ENCODE measurements at regions not wholly inside any gene's neighbourhood (a gene's known extent, or its start where the extent isn't known, plus 50 kb on each side); places are given as distances from the start of the nearest gene placed in this dataset.

GRCh38 chr1:29828526-29829447 is 592.5 kb downstream of the PTPRU start:
- DNase-seq (ENCODE audit: low read depth, low spot score) = no peak

GRCh38 chr1:29827801-29828525 is 591.6 kb downstream of the PTPRU start:
- no peak for DNase-seq (ENCODE audit: low read depth, low spot score)

- no peak for DNase-seq (ENCODE audit: low read depth, low spot score)
Observed at GRCh38 chr1:29827237-29827750, 591.0 kb downstream of the PTPRU start.

GRCh38 chr1:29826646-29827045 is 590.3 kb downstream of the PTPRU start:
- no peak for DNase-seq (ENCODE audit: low read depth, low spot score)

- DNase-seq (ENCODE audit: low read depth, low spot score) = no peak
Observed at GRCh38 chr1:29825941-29826415, 589.7 kb downstream of the PTPRU start.

- DNase-seq (ENCODE audit: low read depth, low spot score) = no peak
Observed at GRCh38 chr1:29825274-29825940, 589.1 kb downstream of the PTPRU start.

- DNase-seq (ENCODE audit: low read depth, low spot score) = no peak
Observed at GRCh38 chr1:29824511-29825273, 588.4 kb downstream of the PTPRU start.

- no peak for DNase-seq (ENCODE audit: low read depth, low spot score)
Observed at GRCh38 chr1:29824025-29824424, 587.7 kb downstream of the PTPRU start.

- no peak for DNase-seq (ENCODE audit: low read depth, low spot score)
Observed at GRCh38 chr1:29823561-29823960, 587.2 kb downstream of the PTPRU start.

- DNase-seq (ENCODE audit: low read depth, low spot score) = no peak
Observed at GRCh38 chr1:29821605-29822004, 585.3 kb downstream of the PTPRU start.

- DNase-seq (ENCODE audit: low read depth, low spot score) = no peak
Observed at GRCh38 chr1:29820401-29820800, 584.1 kb downstream of the PTPRU start.

- DNase-seq (ENCODE audit: low read depth, low spot score) = no peak
Observed at GRCh38 chr1:29812408-29813135, 576.2 kb downstream of the PTPRU start.

- no peak for DNase-seq (ENCODE audit: low read depth, low spot score)
Observed at GRCh38 chr1:29811727-29812407, 575.5 kb downstream of the PTPRU start.

GRCh38 chr1:29811247-29811646 is 574.9 kb downstream of the PTPRU start:
- DNase-seq (ENCODE audit: low read depth, low spot score) = no peak

GRCh38 chr1:29810121-29811120 is 574.1 kb downstream of the PTPRU start:
- no peak for DNase-seq (ENCODE audit: low read depth, low spot score)

- no peak for DNase-seq (ENCODE audit: low read depth, low spot score)
Observed at GRCh38 chr1:29809446-29810120, 573.3 kb downstream of the PTPRU start.

GRCh38 chr1:29808141-29808995 is 572.0 kb downstream of the PTPRU start:
- DNase-seq (ENCODE audit: low read depth, low spot score) = no peak
